Astrocyte (in vitro differentiated cells and primary cell): ENCODE measurements at regions not wholly inside any gene's neighbourhood (a gene's known extent, or its start where the extent isn't known, plus 50 kb on each side); places are given as distances from the start of the nearest gene placed in this dataset.

Experiments
- EZH2 ChIP-seq: IDR thresholded peaks from 2 replicates; pipeline ENCODE4 v1.6.1; 2012; ENCODE audit warnings: mild to moderate bottlenecking, low read length, inconsistent platforms; ENCODE audit not compliant: insufficient read depth
- TF ChIP-seq, protein P1 (sequence below): IDR thresholded peaks from 2 replicates; pipeline ENCODE4 v1.5.1; 2011; ENCODE audit warnings: low read depth, mild to moderate bottlenecking, inconsistent platforms, low read length, moderate library complexity; ENCODE audit not compliant: insufficient read depth

- TF ChIP-seq, protein P1, sequence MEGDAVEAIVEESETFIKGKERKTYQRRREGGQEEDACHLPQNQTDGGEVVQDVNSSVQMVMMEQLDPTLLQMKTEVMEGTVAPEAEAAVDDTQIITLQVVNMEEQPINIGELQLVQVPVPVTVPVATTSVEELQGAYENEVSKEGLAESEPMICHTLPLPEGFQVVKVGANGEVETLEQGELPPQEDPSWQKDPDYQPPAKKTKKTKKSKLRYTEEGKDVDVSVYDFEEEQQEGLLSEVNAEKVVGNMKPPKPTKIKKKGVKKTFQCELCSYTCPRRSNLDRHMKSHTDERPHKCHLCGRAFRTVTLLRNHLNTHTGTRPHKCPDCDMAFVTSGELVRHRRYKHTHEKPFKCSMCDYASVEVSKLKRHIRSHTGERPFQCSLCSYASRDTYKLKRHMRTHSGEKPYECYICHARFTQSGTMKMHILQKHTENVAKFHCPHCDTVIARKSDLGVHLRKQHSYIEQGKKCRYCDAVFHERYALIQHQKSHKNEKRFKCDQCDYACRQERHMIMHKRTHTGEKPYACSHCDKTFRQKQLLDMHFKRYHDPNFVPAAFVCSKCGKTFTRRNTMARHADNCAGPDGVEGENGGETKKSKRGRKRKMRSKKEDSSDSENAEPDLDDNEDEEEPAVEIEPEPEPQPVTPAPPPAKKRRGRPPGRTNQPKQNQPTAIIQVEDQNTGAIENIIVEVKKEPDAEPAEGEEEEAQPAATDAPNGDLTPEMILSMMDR = no peak
- no peak for TF ChIP-seq EZH2
Measured at GRCh38 chr4:187432310-187432709, 563.3 kb upstream of the ZFP42 start.
